OCI-LY1 (cell line): ENCODE measurements at regions not wholly inside any gene's neighbourhood (a gene's known extent, or its start where the extent isn't known, plus 50 kb on each side); places are given as distances from the start of the nearest gene placed in this dataset.

Experiments
- H2AFZ ChIP-seq: fragments of 200-600 bp; sonication (generic), shearing (Covaris generic); 2 replicates; pipeline ENCODE4 v1.6.0; 2014; ENCODE audit warnings: antibody characterized with exemption, mild to moderate bottlenecking, low read length
- H3F3A ChIP-seq: fragments of 200-600 bp; sonication (generic), shearing (Covaris generic); 2 replicates; pipeline ENCODE4 v1.6.0; 2014; ENCODE audit warnings: mild to moderate bottlenecking, antibody characterized with exemption, low read length, moderate library complexity; ENCODE audit not compliant: insufficient read depth
- H3K27ac ChIP-seq: fragments of 200-600 bp; sonication (generic); 2 replicates; pipeline ENCODE4 v1.5.1; 2014; ENCODE audit warnings: low read length, mixed run types, mild to moderate bottlenecking, low read depth; ENCODE audit not compliant: poor library complexity, severe bottlenecking
- H3K27me3 ChIP-seq: fragments of 200-600 bp; sonication (generic); 2 replicates; pipeline ENCODE4 v1.6.0; 2014; ENCODE audit warnings: antibody characterized with exemption, mild to moderate bottlenecking, low read length, moderate library complexity; ENCODE audit not compliant: insufficient read depth
- H3K36me3 ChIP-seq: fragments of 200-600 bp; sonication (generic); 2 replicates; pipeline ENCODE4 v1.6.1; 2014; ENCODE audit warnings: mild to moderate bottlenecking, antibody characterized with exemption, low read length, moderate library complexity, mixed read lengths; ENCODE audit not compliant: insufficient read depth
- H3K4me1 ChIP-seq: fragments of 200-600 bp; sonication (generic); 2 replicates; pipeline ENCODE4 v1.5.1; 2014; ENCODE audit warnings: mild to moderate bottlenecking, low read length, moderate library complexity; ENCODE audit not compliant: insufficient read depth, severe bottlenecking
- H3K4me2 ChIP-seq: fragments of 200-600 bp; sonication (generic), shearing (Covaris generic); 2 replicates; pipeline ENCODE4 v1.6.1; 2014; ENCODE audit warnings: low read length
- H3K4me3 ChIP-seq: fragments of 200-600 bp; sonication (generic); 2 replicates; pipeline ENCODE4 v1.5.1; 2014; ENCODE audit warnings: low read length, low read depth, mild to moderate bottlenecking, mixed read lengths; ENCODE audit not compliant: poor library complexity, severe bottlenecking
- H3K79me2 ChIP-seq: fragments of 200-600 bp; shearing (Covaris generic); 2 replicates; pipeline ENCODE4 v1.6.1; 2016; ENCODE audit warnings: mixed run types, low read length, mixed read lengths; ENCODE audit not compliant: insufficient read depth
- H3K9ac ChIP-seq: fragments of 200-600 bp; sonication (generic), shearing (Covaris generic); 2 replicates; pipeline ENCODE4 v1.6.1; 2014; ENCODE audit warnings: mild to moderate bottlenecking, low read length, mixed read lengths
- H3K9me2 ChIP-seq: fragments of 200-600 bp; sonication (generic), shearing (Covaris generic); 2 replicates; pipeline ENCODE4 v1.6.1; 2014; ENCODE audit warnings: low read depth, mild to moderate bottlenecking, low read length, mixed read lengths
- H3K9me3 ChIP-seq: fragments of 200-600 bp; shearing (Covaris generic); 2 replicates; pipeline ENCODE4 v1.6.1; 2014; ENCODE audit warnings: low read length, mixed read lengths
- H4K20me1 ChIP-seq: fragments of 200-600 bp; sonication (generic), shearing (Covaris generic); 2 replicates; pipeline ENCODE4 v1.6.0; 2016; ENCODE audit warnings: mild to moderate bottlenecking, low read length; ENCODE audit not compliant: insufficient read depth
- EZH2 ChIP-seq: fragments of 200-600 bp; sonication (generic), shearing (Covaris generic); IDR thresholded peaks from 2 replicates; pipeline ENCODE4 v1.8.0; 2017; ENCODE audit warnings: borderline replicate concordance, mixed run types, mild to moderate bottlenecking, antibody characterized with exemption, low read length, moderate library complexity, mixed read lengths
- TF ChIP-seq, protein P1 (sequence below): fragments of 200-600 bp; sonication (generic), shearing (Covaris generic); IDR thresholded peaks from 2 replicates; pipeline ENCODE4 v1.5.1; 2017; ENCODE audit warnings: mild to moderate bottlenecking, antibody characterized with exemption, low read length, moderate library complexity, mixed read lengths

GRCh38 chr2:18841248-18842150 is 252.1 kb upstream of the NT5C1B start:
- Histone ChIP-seq H3K4me2 (no peak overlapping the region), H3K27me3 (no peaks in the 10 kb centered on the region), H4K20me1 (no peaks in the 10 kb centered on the region), H3F3A (no peaks in the 10 kb centered on the region), H3K27ac (no peak overlapping the region), H3K36me3 (no peaks in the 10 kb centered on the region), H3K9me3 (no peaks in the 10 kb centered on the region), H3K9ac (no peak overlapping the region), H2AFZ (no peak overlapping the region), H3K4me1 (no peaks in the 10 kb centered on the region), H3K79me2 (no peaks in the 10 kb centered on the region), H3K9me2 (no peaks in the 10 kb centered on the region), H3K4me3 (no peak overlapping the region)
- no peak for TF ChIP-seq EZH2

GRCh38 chr2:18837240-18837639 is 247.9 kb upstream of the NT5C1B start:
- Histone ChIP-seq H3F3A (no peaks in the 10 kb centered on the region), H3K9me3 (no peaks in the 10 kb centered on the region), H3K9me2 (no peaks in the 10 kb centered on the region), H3K9ac (no peak overlapping the region), H3K27ac (no peak overlapping the region), H3K36me3 (no peaks in the 10 kb centered on the region), H3K4me3 (no peak overlapping the region), H3K4me2 (no peak overlapping the region), H2AFZ (no peak overlapping the region), H3K4me1 (no peaks in the 10 kb centered on the region), H4K20me1 (no peaks in the 10 kb centered on the region), H3K79me2 (no peaks in the 10 kb centered on the region), H3K27me3 (no peaks in the 10 kb centered on the region)
- TF ChIP-seq EZH2: no peak
- TF ChIP-seq, protein P1, sequence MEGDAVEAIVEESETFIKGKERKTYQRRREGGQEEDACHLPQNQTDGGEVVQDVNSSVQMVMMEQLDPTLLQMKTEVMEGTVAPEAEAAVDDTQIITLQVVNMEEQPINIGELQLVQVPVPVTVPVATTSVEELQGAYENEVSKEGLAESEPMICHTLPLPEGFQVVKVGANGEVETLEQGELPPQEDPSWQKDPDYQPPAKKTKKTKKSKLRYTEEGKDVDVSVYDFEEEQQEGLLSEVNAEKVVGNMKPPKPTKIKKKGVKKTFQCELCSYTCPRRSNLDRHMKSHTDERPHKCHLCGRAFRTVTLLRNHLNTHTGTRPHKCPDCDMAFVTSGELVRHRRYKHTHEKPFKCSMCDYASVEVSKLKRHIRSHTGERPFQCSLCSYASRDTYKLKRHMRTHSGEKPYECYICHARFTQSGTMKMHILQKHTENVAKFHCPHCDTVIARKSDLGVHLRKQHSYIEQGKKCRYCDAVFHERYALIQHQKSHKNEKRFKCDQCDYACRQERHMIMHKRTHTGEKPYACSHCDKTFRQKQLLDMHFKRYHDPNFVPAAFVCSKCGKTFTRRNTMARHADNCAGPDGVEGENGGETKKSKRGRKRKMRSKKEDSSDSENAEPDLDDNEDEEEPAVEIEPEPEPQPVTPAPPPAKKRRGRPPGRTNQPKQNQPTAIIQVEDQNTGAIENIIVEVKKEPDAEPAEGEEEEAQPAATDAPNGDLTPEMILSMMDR: no peak

DNA sequence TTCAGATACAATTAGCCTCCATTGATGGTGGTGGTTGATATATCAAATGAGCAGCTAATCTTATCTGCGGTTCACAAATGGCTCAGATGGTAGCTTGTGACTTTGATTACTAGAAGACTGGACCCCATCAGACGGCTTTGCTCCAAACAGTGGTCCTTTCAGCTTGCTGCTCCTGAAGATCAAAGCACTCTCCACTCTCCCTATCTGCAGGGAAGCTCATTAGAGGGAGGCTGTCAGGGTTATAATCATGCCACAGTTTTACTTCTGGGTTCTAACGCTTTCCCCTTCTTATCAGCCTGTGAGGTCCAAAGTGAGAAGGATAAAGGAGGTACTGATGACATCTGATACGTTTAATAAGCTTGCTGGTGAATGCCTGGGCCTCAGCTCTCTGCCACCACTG is 247.1 kb upstream of the NT5C1B start:
- no peaks in the 10 kb centered on the region for H3K4me1 ChIP-seq
- H3F3A ChIP-seq: no peaks in the 10 kb centered on the region
- H3K79me2 ChIP-seq: no peaks in the 10 kb centered on the region
- no peak overlapping the region for H3K4me3 ChIP-seq
- H3K9me2 ChIP-seq: no peaks in the 10 kb centered on the region
- no peak overlapping the region for H2AFZ ChIP-seq
- H3K4me2 ChIP-seq: no peak overlapping the region
- no peak overlapping the region for H3K9ac ChIP-seq
- no peaks in the 10 kb centered on the region for H3K9me3 ChIP-seq
- TF ChIP-seq, protein P1: no peak
- no peak for TF ChIP-seq EZH2
- H3K27me3 ChIP-seq: no peaks in the 10 kb centered on the region
- H4K20me1 ChIP-seq: no peaks in the 10 kb centered on the region
- H3K27ac ChIP-seq: no peak overlapping the region
- H3K36me3 ChIP-seq: no peaks in the 10 kb centered on the region
